WERI-Rb-1 (cell line): ENCODE measurements at regions not wholly inside any gene's neighbourhood (a gene's known extent, or its start where the extent isn't known, plus 50 kb on each side); places are given as distances from the start of the nearest gene placed in this dataset.

Experiments used
- DNase-seq: peaks from one replicate; pipeline ENCODE4 v3.0.0-alpha.2; 2020
- H3K27ac ChIP-seq: fragments of 250-450 bp; sonication (Bioruptor Pico); 2 replicates; pipeline ENCODE4 v1.5.1; 2020; ENCODE audit warnings: mild to moderate bottlenecking, moderate library complexity
- H3K27me3 ChIP-seq: fragments of 250-450 bp; sonication (Bioruptor Pico); 2 replicates; pipeline ENCODE4 v1.5.1; 2021; ENCODE audit warnings: mild to moderate bottlenecking, low read depth, moderate library complexity; ENCODE audit not compliant: insufficient read depth, severe bottlenecking
- H3K36me3 ChIP-seq: fragments of 250-450 bp; sonication (Bioruptor Pico); 2 replicates; pipeline ENCODE4 v1.5.1; 2020; ENCODE audit warnings: mild to moderate bottlenecking, moderate library complexity
- H3K4me3 ChIP-seq: 2 replicates; pipeline ENCODE4 v1.5.1; 2011; ENCODE audit warnings: low read depth, mild to moderate bottlenecking, control low read depth, low read length
- H3K9me3 ChIP-seq: fragments of 250-450 bp; sonication (Bioruptor Pico); 2 replicates; pipeline ENCODE4 v1.5.1; 2021; ENCODE audit warnings: mild to moderate bottlenecking, moderate library complexity; ENCODE audit not compliant: severe bottlenecking
- CTCF ChIP-seq: IDR thresholded peaks from 2 replicates; pipeline ENCODE4 v1.5.1; 2011; ENCODE audit warnings: low read depth, mild to moderate bottlenecking, control low read depth, inconsistent platforms, low read length

DNA sequence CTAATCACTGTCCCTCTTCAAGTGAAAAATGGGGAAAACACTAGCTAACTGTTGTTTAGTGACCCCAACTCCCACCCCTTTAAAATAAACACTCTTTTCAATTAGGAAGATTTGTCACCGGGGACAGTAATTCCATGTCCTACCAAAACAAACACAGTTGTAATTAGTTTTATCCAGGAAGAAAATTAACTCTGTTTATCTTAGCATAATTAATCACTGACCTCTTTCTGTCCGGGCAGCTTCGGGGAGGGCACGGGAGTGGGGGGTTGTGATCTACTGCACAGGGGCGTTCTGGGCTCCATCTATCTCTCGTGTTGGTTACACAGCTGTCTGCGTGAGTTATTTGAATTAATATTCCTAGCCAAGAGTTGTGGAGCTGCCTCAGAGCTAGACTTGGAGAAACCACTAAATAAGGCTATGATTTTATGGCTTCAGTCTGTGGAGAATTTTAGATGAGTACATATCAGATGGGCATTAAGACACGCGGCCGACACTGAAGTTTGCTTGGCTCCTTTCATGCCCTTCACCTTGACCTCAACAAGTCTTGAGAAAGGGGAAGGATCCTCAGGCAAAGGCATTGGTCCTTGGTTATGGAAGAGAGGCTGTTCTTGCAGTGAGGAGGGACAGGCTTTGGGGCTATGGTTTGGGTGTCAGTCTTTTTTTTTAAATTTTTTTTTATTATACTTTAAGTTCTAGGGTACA is 102.0 kb upstream of the TRABD2B start:
- H3K36me3 ChIP-seq: no peaks in the 10 kb centered on the region
- TF ChIP-seq CTCF: no peak
- H3K9me3 ChIP-seq: peaks cover 5% of the 10 kb centered on the region
- no peaks in the 10 kb centered on the region for H3K27me3 ChIP-seq
- no peak overlapping the region for H3K27ac ChIP-seq
- no peak for DNase-seq
- no peak overlapping the region for H3K4me3 ChIP-seq

DNA sequence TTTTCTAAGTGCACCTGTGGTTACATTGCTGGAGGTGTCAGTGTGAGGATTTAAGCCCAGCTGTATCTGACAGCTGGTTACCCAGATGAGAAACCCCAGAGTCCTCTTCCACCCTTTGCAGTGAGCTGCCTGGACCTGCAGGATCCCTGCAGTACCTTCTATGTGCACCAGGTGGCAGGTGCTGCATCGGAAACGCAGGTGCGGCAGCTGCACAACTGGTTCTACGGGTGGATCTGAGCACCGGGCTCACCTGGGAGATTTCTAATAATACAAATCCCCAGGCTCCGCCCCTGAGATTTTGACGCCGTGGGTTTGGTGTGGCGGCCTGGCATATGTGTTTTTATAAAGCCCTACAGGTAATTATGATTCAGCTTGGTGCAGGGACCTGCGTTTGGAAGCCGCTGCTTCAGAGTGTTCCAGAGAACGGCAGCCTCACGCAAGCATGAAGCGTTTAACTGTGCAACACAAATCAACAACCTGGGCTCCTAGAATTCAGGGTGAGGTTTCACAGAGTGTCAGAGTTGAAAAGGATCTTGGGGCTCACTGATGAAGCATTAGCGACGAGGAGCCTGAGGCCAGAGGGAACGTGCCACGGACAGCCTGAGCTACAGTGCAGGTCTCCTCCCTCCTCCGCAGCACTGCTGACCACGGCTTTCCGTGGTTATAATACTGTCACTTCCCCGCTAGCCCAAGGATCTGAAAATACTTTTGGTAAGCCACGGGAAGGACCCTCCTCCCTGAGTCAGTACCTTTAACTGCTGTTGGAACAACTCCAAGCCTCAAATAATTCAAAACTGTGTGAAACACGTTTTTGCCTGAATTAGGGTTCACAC is 96.7 kb upstream of the TRABD2B start:
- H3K27ac ChIP-seq: no peak overlapping the region
- no peaks in the 10 kb centered on the region for H3K36me3 ChIP-seq
- H3K27me3 ChIP-seq: no peaks in the 10 kb centered on the region
- H3K4me3 ChIP-seq: peak overlapping the region; percentile 27
- peak; percentile 91 for TF ChIP-seq CTCF
- peaks cover 5% of the 10 kb centered on the region for H3K9me3 ChIP-seq
- DNase-seq: peak; percentile 88

DNA sequence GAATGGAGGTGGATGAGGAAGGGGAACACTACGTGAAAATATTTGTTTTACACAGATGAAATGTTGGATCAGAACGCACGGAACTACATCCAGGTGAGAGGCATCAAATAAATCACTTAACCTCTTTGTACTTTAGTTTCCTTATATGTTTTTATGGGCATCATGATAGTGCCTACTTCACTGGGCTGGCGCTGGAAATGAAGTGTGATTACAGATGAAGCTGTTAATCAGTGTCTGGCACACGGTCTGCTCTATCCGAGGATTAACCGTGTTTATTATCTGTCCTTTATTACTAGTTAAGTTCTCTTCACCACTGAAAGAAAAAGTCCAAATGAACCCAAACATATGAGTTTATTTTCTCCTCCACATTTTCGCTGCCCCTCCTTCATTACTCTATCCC is 96.0 kb upstream of the TRABD2B start:
- Histone ChIP-seq H3K27me3 (no peaks in the 10 kb centered on the region), H3K9me3 (peaks cover 5% of the 10 kb centered on the region), H3K27ac (no peak overlapping the region), H3K4me3 (no peak overlapping the region), H3K36me3 (no peaks in the 10 kb centered on the region)
- TF ChIP-seq CTCF: no peak
- DNase-seq: no peak

DNA sequence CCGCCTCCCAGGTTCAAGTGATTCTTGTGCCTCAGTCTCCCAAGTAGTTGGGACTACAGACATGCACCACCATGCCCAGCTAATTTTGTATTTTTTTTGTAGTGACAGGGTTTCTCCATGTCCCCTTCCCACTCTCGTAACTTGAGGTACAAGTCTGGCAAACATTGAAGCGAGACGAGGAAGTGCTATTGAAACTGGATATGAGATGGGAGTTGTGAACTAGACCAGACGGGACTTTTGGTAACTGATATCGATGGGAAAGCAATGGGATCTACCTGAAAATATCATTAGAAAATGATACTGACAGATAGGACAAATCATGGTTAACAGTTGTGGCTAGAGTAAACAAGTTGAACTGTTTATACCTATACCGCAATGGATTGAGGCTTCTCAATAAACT is 95.2 kb upstream of the TRABD2B start:
- H3K27me3 ChIP-seq: no peaks in the 10 kb centered on the region
- no peak overlapping the region for H3K27ac ChIP-seq
- no peaks in the 10 kb centered on the region for H3K36me3 ChIP-seq
- H3K9me3 ChIP-seq: peaks cover 5% of the 10 kb centered on the region
- no peak for TF ChIP-seq CTCF
- no peak for DNase-seq
- no peak overlapping the region for H3K4me3 ChIP-seq

- Histone ChIP-seq H3K27ac (no peak overlapping the region), H3K27me3 (no peaks in the 10 kb centered on the region), H3K4me3 (no peak overlapping the region), H3K36me3 (no peaks in the 10 kb centered on the region), H3K9me3 (no peaks in the 10 kb centered on the region)
- DNase-seq: no peak
- no peak for TF ChIP-seq CTCF
Observed at GRCh38 chr1:48089356-48089891, 92.2 kb upstream of the TRABD2B start.
